Mucosa of rectum (tissue), 2 donors: ENCODE measurements at regions not wholly inside any gene's neighbourhood (a gene's known extent, or its start where the extent isn't known, plus 50 kb on each side); places are given as distances from the start of the nearest gene placed in this dataset.

ENCODE experiments used
- H3K27ac ChIP-seq, 2 donors: one replicate each; pipeline ENCODE4 v1.7.0; 2013; ENCODE audit warnings: inconsistent platforms in 2 of 2, low read depth in 2 of 2, low read length in 2 of 2
- H3K27me3 ChIP-seq, 2 donors: one replicate each; pipeline ENCODE4 v1.7.0; 2013; ENCODE audit warnings: low read length in 2 of 2; ENCODE audit not compliant: control insufficient read depth in 2 of 2, insufficient read depth in 2 of 2
- H3K36me3 ChIP-seq, 2 donors: one replicate each; pipeline ENCODE4 v1.7.0; 2013; ENCODE audit warnings: low read length in 2 of 2; ENCODE audit not compliant: control insufficient read depth in 2 of 2, insufficient read depth in 2 of 2
- H3K4me1 ChIP-seq, 2 donors: one replicate each; pipeline ENCODE4 v1.7.0; 2013; ENCODE audit warnings: low read length in 2 of 2, mild to moderate bottlenecking in 1 of 2; ENCODE audit not compliant: control insufficient read depth in 2 of 2, insufficient read depth in 2 of 2
- H3K4me3 ChIP-seq, 2 donors: one replicate each; pipeline ENCODE4 v1.7.0; 2013; ENCODE audit warnings: low read length in 2 of 2
- H3K9ac ChIP-seq, 2 donors: one replicate each; pipeline ENCODE4 v1.7.0; 2013; ENCODE audit warnings: low read length in 2 of 2, low read depth in 1 of 2, mild to moderate bottlenecking in 1 of 2
- H3K9me3 ChIP-seq, 2 donors: one replicate each; pipeline ENCODE4 v1.7.0; 2013; ENCODE audit warnings: low read length in 2 of 2; ENCODE audit not compliant: control insufficient read depth in 2 of 2
- donor health status: healthy.
- donor health status: Normal muscosa, but diverticular disease.

- Histone ChIP-seq H3K27ac (no peak overlapping the region), H3K36me3 (no peaks in the 10 kb centered on the region), H3K4me1 (no peaks in the 10 kb centered on the region), H3K9me3 (peaks cover 0 to 4% of the 10 kb centered on the region in 2 donors), H3K9ac (no peak overlapping the region), H3K4me3 (no peak overlapping the region), H3K27me3 (no peaks in the 10 kb centered on the region)
Measured at GRCh38 chr12:42759622-42760273, 170.2 kb upstream of the PRICKLE1 start.

- Histone ChIP-seq H3K4me1 (no peaks in the 10 kb centered on the region), H3K27me3 (no peaks in the 10 kb centered on the region), H3K9me3 (peaks cover 0 to 4% of the 10 kb centered on the region in 2 donors), H3K4me3 (no peak overlapping the region), H3K27ac (no peak overlapping the region), H3K36me3 (no peaks in the 10 kb centered on the region), H3K9ac (no peak overlapping the region)
Measured at GRCh38 chr12:42758806-42759205, 169.3 kb upstream of the PRICKLE1 start.

- Histone ChIP-seq H3K27ac (no peak overlapping the region), H3K4me1 (no peaks in the 10 kb centered on the region), H3K9me3 (peaks cover 0 to 4% of the 10 kb centered on the region in 2 donors), H3K36me3 (no peaks in the 10 kb centered on the region), H3K4me3 (no peak overlapping the region), H3K9ac (no peak overlapping the region), H3K27me3 (no peaks in the 10 kb centered on the region)
Measured at GRCh38 chr12:42757624-42758119, 168.1 kb upstream of the PRICKLE1 start.

- Histone ChIP-seq H3K36me3 (no peaks in the 10 kb centered on the region), H3K9me3 (peaks cover 0 to 2% of the 10 kb centered on the region in 2 donors), H3K4me1 (no peaks in the 10 kb centered on the region), H3K27me3 (no peaks in the 10 kb centered on the region), H3K27ac (no peak overlapping the region), H3K4me3 (no peak overlapping the region), H3K9ac (no peak overlapping the region)
Measured at GRCh38 chr12:42756841-42757623, 167.5 kb upstream of the PRICKLE1 start.

- no peaks in the 10 kb centered on the region for H3K27me3 ChIP-seq
- no peak overlapping the region for H3K27ac ChIP-seq
- no peak overlapping the region for H3K4me3 ChIP-seq
- no peak overlapping the region for H3K9ac ChIP-seq
- H3K9me3 ChIP-seq, result no peaks in the 10 kb centered on the region
- no peaks in the 10 kb centered on the region for H3K4me1 ChIP-seq
- no peaks in the 10 kb centered on the region for H3K36me3 ChIP-seq
Measured at GRCh38 chr12:42750356-42750755, 160.8 kb upstream of the PRICKLE1 start.

- no peak overlapping the region for H3K9ac ChIP-seq
- H3K36me3 ChIP-seq, result no peaks in the 10 kb centered on the region
- H3K27ac ChIP-seq, result no peak overlapping the region
- no peaks in the 10 kb centered on the region for H3K4me1 ChIP-seq
- no peak overlapping the region for H3K4me3 ChIP-seq
- no peaks in the 10 kb centered on the region for H3K9me3 ChIP-seq
- no peaks in the 10 kb centered on the region for H3K27me3 ChIP-seq
Measured at GRCh38 chr12:42749239-42749638, 159.7 kb upstream of the PRICKLE1 start.

- no peak overlapping the region for H3K9ac ChIP-seq
- no peaks in the 10 kb centered on the region for H3K36me3 ChIP-seq
- no peaks in the 10 kb centered on the region for H3K27me3 ChIP-seq
- H3K4me1 ChIP-seq, result no peaks in the 10 kb centered on the region
- no peak overlapping the region for H3K27ac ChIP-seq
- no peaks in the 10 kb centered on the region for H3K9me3 ChIP-seq
- H3K4me3 ChIP-seq, result no peak overlapping the region
Measured at GRCh38 chr12:42744539-42745182, 155.1 kb upstream of the PRICKLE1 start.

GRCh38 chr12:42742716-42743115 lies 153.2 kb upstream of the PRICKLE1 start:
- Histone ChIP-seq H3K27me3 (no peaks in the 10 kb centered on the region), H3K4me3 (no peak overlapping the region), H3K4me1 (no peaks in the 10 kb centered on the region), H3K9me3 (no peaks in the 10 kb centered on the region), H3K27ac (no peak overlapping the region), H3K9ac (no peak overlapping the region), H3K36me3 (no peaks in the 10 kb centered on the region)

GRCh38 chr12:42741771-42742510 lies 152.4 kb upstream of the PRICKLE1 start:
- H3K9me3 ChIP-seq, result no peaks in the 10 kb centered on the region
- H3K27me3 ChIP-seq, result no peaks in the 10 kb centered on the region
- no peaks in the 10 kb centered on the region for H3K4me1 ChIP-seq
- H3K27ac ChIP-seq, result no peak overlapping the region
- H3K4me3 ChIP-seq, result no peak overlapping the region
- H3K36me3 ChIP-seq, result no peaks in the 10 kb centered on the region
- H3K9ac ChIP-seq, result no peak overlapping the region
